ENCODE measurements at regions not wholly inside any gene's neighbourhood (a gene's known extent, or its start where the extent isn't known, plus 50 kb on each side); places are given as distances from the start of the nearest gene placed in this dataset.

GRCh38 chr4:129393976-129394375 lies 298.0 kb downstream of the C4orf33 start:
- DNase-seq (ENCODE audit: low read depth): no peak
- TF ChIP-seq CTCF (IDR thresholded peaks at IDR 0.05; ENCODE audit: control insufficient read depth, insufficient read depth, low read depth, low read length, missing control alignments): no peak

GRCh38 chr4:129394635-129395034 lies 298.7 kb downstream of the C4orf33 start:
- TF ChIP-seq CTCF (IDR thresholded peaks at IDR 0.05; ENCODE audit: control insufficient read depth, insufficient read depth, low read depth, low read length, missing control alignments): no peak
- no peak for DNase-seq (ENCODE audit: low read depth)
- H3K4me3 ChIP-seq (ENCODE audit: control insufficient read depth, low read depth, low read length): no peak overlapping the region

More at GRCh38 chr4:129393976-129394375, 298.0 kb downstream of the C4orf33 start:
- H3K4me3 ChIP-seq (ENCODE audit: control insufficient read depth, low read depth, low read length): no peak overlapping the region

GRCh38 chr4:129403848-129404247 lies 307.9 kb downstream of the C4orf33 start:
- no peak overlapping the region for H3K4me3 ChIP-seq (ENCODE audit: control insufficient read depth, low read depth, low read length)
- no peak for DNase-seq (ENCODE audit: low read depth)
- TF ChIP-seq CTCF (IDR thresholded peaks at IDR 0.05; ENCODE audit: control insufficient read depth, insufficient read depth, low read depth, low read length, missing control alignments): no peak

- no peak for DNase-seq (ENCODE audit: low read depth)
- H3K4me3 ChIP-seq (ENCODE audit: control insufficient read depth, low read depth, low read length): no peak overlapping the region
- no peak for TF ChIP-seq CTCF (IDR thresholded peaks at IDR 0.05; ENCODE audit: control insufficient read depth, insufficient read depth, low read depth, low read length, missing control alignments)
Measured at GRCh38 chr4:129410115-129410514, 314.2 kb downstream of the C4orf33 start.

GRCh38 chr4:129415004-129415403 lies 319.1 kb downstream of the C4orf33 start:
- TF ChIP-seq CTCF (IDR thresholded peaks at IDR 0.05; ENCODE audit: control insufficient read depth, insufficient read depth, low read depth, low read length, missing control alignments): no peak
- no peak overlapping the region for H3K4me3 ChIP-seq (ENCODE audit: control insufficient read depth, low read depth, low read length)
- no peak for DNase-seq (ENCODE audit: low read depth)

GRCh38 chr4:129420637-129421036 lies 324.7 kb downstream of the C4orf33 start:
- TF ChIP-seq CTCF (IDR thresholded peaks at IDR 0.05; ENCODE audit: control insufficient read depth, insufficient read depth, low read depth, low read length, missing control alignments): no peak
- no peak for DNase-seq (ENCODE audit: low read depth)
- H3K4me3 ChIP-seq (ENCODE audit: control insufficient read depth, low read depth, low read length): no peak overlapping the region

GRCh38 chr4:129422277-129422676 lies 326.3 kb downstream of the C4orf33 start:
- no peak for TF ChIP-seq CTCF (IDR thresholded peaks at IDR 0.05; ENCODE audit: control insufficient read depth, insufficient read depth, low read depth, low read length, missing control alignments)
- no peak overlapping the region for H3K4me3 ChIP-seq (ENCODE audit: control insufficient read depth, low read depth, low read length)
- no peak for DNase-seq (ENCODE audit: low read depth)
